Trophoblast cell (in vitro differentiated cells and primary cell): ENCODE measurements at regions not wholly inside any gene's neighbourhood (a gene's known extent, or its start where the extent isn't known, plus 50 kb on each side); places are given as distances from the start of the nearest gene placed in this dataset.

Source experiments
- DNase-seq, 2 donors: peaks; one replicate each; pipeline ENCODE4 v3.0.0-alpha.2; 2016
- H2AFZ ChIP-seq: 2 replicates; pipeline ENCODE4 v1.6.1; 2013; ENCODE audit warnings: low read length, moderate library complexity, mild to moderate bottlenecking; ENCODE audit not compliant: insufficient read depth, poor library complexity
- H2AK5ac ChIP-seq: 2 replicates; pipeline ENCODE4 v1.6.1; 2013; ENCODE audit warnings: mild to moderate bottlenecking, low read length
- H2BK120ac ChIP-seq: 2 replicates; pipeline ENCODE4 v1.6.1; 2013; ENCODE audit warnings: low read length, mild to moderate bottlenecking, moderate library complexity; ENCODE audit not compliant: insufficient read depth, poor library complexity
- H2BK12ac ChIP-seq: 2 replicates; pipeline ENCODE4 v1.6.1; 2013; ENCODE audit warnings: mild to moderate bottlenecking, low read length, moderate library complexity
- H2BK5ac ChIP-seq: 2 replicates; pipeline ENCODE4 v1.6.1; 2013; ENCODE audit warnings: low read length, low read depth, moderate library complexity, mild to moderate bottlenecking; ENCODE audit not compliant: poor library complexity
- H3K14ac ChIP-seq: 2 replicates; pipeline ENCODE4 v1.6.1; 2013; ENCODE audit warnings: mild to moderate bottlenecking, low read length
- H3K18ac ChIP-seq: 2 replicates; pipeline ENCODE4 v1.6.1; 2013; ENCODE audit warnings: mild to moderate bottlenecking, low read length
- H3K23ac ChIP-seq: 2 replicates; pipeline ENCODE4 v1.6.1; 2013; ENCODE audit warnings: low read length
- H3K27ac ChIP-seq: 2 replicates; pipeline ENCODE4 v1.5.1; 2013; ENCODE audit warnings: low read depth, mild to moderate bottlenecking, inconsistent platforms, low read length, moderate library complexity
- H3K27me3 ChIP-seq: 2 replicates; pipeline ENCODE4 v1.6.1; 2013; ENCODE audit warnings: inconsistent platforms, mild to moderate bottlenecking, low read length, moderate library complexity; ENCODE audit not compliant: insufficient read depth
- H3K36me3 ChIP-seq, 2 experiments: 1 replicate in 1 of 2; 2 replicates in 1 of 2; pipeline ENCODE4 v1.6.1; 2013; ENCODE audit warnings: low read length in 2 of 2, mild to moderate bottlenecking in 2 of 2, moderate library complexity in 1 of 2; ENCODE audit not compliant: insufficient read depth in 2 of 2, control insufficient read depth in 1 of 2
- H3K4ac ChIP-seq: 2 replicates; pipeline ENCODE4 v1.6.1; 2013; ENCODE audit warnings: low read depth, mild to moderate bottlenecking, low read length, moderate library complexity
- H3K4me1 ChIP-seq, 2 experiments: 1 replicate in 1 of 2; 2 replicates in 1 of 2; pipeline ENCODE4 v1.6.1; 2013; ENCODE audit warnings: low read length in 2 of 2, mild to moderate bottlenecking in 2 of 2, moderate library complexity in 1 of 2; ENCODE audit not compliant: insufficient read depth in 2 of 2, control insufficient read depth in 1 of 2
- H3K4me2 ChIP-seq: 2 replicates; pipeline ENCODE4 v1.6.1; 2013; ENCODE audit warnings: inconsistent platforms, mild to moderate bottlenecking, low read length, moderate library complexity
- H3K4me3 ChIP-seq: 2 replicates; pipeline ENCODE4 v1.5.1; 2013; ENCODE audit warnings: mild to moderate bottlenecking, low read depth, low read length, inconsistent platforms
- H3K79me1 ChIP-seq: one replicate; pipeline ENCODE4 v1.6.1; 2013; ENCODE audit warnings: low read length
- H3K79me2 ChIP-seq: 2 replicates; pipeline ENCODE4 v1.6.1; 2013; ENCODE audit warnings: low read length, mild to moderate bottlenecking; ENCODE audit not compliant: control insufficient read depth, insufficient read depth, poor library complexity
- H3K9ac ChIP-seq: 2 replicates; pipeline ENCODE4 v1.6.1; 2013; ENCODE audit warnings: mild to moderate bottlenecking, low read length
- H3K9me3 ChIP-seq: 2 replicates; pipeline ENCODE4 v1.6.1; 2013; ENCODE audit warnings: low read depth, mild to moderate bottlenecking, control low read depth, inconsistent platforms, low read length; ENCODE audit not compliant: insufficient read depth
- H4K12ac ChIP-seq: 2 replicates; pipeline ENCODE4 v1.6.1; 2013; ENCODE audit warnings: low read depth, mild to moderate bottlenecking, low read length, moderate library complexity
- H4K8ac ChIP-seq: 2 replicates; pipeline ENCODE4 v1.6.1; 2013; ENCODE audit warnings: low read depth, mild to moderate bottlenecking, low read length, moderate library complexity
- H4K91ac ChIP-seq: one replicate; pipeline ENCODE4 v1.6.1; 2013; ENCODE audit warnings: low read depth, mild to moderate bottlenecking, low read length, moderate library complexity
- WGBS: extraction: QIAGEN DNeasy Blood & Tissue Kit; methylation state at CpG from one replicate; pipeline ENCODE4 v1.1.7; 2013; ENCODE audit warnings: missing lambda C conversion rate; ENCODE audit not compliant: insufficient read length, insufficient coverage; ENCODE audit errors: extremely low coverage; 5-methylcytosine and 5-hydroxymethylcytosine counted together

DNA sequence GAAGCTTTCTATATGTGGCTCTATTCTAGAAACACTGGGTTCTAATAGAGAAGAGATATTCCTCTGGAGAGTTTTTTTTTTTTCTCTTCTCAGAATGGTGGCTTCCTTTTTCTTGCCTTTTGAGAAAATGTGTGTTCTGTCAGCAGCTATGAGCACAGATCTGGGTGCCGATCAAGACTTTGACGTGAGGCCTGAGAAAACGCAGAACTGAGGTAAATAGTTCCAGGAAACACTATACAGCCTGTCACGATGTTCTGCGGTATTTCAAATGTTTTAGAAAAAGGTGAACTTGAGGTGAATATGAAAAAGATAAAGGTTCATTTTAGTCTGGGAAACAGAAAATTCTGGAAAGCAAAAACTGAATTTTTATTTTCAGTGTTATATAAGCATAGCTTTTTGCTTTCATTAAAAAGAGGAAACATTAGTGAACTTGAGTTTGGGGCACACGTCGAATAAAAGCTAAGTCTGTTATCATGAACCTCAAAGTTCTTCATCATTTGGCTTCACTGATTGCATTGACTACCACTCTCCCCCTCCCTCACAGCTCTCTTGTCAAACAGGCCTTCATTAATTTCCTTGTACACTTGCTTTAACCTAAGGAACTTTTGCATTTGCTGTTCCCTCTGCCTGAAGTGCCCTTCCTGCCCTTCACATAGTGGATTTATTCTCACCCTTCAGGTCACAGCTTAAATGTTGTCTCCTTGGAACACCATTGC lies 265.1 kb downstream of the NFKBIZ start:
- Histone ChIP-seq H2AK5ac (no peak overlapping the region), H2AFZ (no peak overlapping the region), H4K91ac (no peak overlapping the region), H4K8ac (no peak overlapping the region), H3K9ac (no peak overlapping the region), H2BK5ac (no peak overlapping the region), H3K27ac (no peak overlapping the region), H2BK120ac (no peak overlapping the region), H3K4me3 (no peak overlapping the region), H3K23ac (no peak overlapping the region), H2BK12ac (no peak overlapping the region), H3K9me3 (no peaks in the 10 kb centered on the region), H3K27me3 (no peaks in the 10 kb centered on the region), H3K4me1 (peaks cover 0 to 3% of the 10 kb centered on the region in 2 experiments), H3K4me2 (no peak overlapping the region), H3K18ac (no peak overlapping the region), H3K79me2 (no peaks in the 10 kb centered on the region), H3K36me3 (no peaks in the 10 kb centered on the region), H3K79me1 (no peaks in the 10 kb centered on the region), H4K12ac (no peak overlapping the region), H3K4ac (no peak overlapping the region), H3K14ac (no peak overlapping the region)
- WGBS: no CpG with 5 or more reads among the region's 7 CpGs
- no peak for DNase-seq

DNA sequence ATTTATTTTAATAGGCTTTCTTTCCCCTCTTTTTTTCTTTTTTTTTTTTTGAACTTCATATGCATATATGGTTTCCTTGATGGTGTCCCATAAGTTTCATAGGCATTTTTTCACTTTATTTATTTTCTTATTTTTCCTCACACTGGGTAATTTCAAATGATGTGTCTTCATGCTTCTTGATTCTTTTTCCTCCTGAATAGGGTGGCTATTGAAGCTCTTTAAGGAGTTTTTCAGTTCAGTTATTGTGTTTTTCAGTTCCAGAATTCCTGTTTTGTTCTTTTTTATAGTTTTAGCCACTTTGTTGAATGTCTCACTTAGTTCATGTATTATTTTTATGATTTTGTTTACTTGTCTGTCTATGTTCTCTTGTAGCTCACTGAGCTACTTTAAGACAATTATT lies 273.2 kb downstream of the NFKBIZ start:
- H2BK12ac ChIP-seq: no peak overlapping the region
- no peak overlapping the region for H3K9ac ChIP-seq

DNA sequence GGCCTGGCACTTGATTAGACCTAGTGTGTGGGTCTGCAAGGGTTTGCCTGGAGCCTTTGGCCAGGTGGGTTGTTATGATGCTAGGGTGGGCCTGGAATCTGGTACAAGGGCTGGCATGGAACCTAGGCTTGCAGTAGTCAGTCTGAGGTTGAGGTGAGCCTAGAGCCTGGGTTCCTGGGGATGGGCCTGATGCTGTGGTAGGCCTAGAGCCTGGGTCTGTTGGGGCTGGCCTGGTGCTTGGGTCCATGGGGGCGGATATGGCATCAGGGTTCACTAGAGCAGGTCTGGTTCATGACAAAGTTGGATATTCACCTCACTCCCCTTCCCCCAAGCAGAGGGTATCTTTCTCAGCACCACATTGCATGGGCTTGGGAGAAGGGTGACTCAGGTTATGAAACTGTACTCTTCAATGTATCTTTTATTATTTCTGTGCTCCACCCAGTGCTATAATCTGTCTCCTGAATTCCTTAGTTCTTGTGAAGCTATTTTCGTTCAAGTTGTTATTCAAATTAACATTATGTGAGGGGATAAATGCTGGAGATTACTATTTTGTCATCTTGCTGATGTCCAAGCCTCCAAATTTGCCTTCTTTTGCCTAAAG lies 274.4 kb downstream of the NFKBIZ start:
- H4K91ac ChIP-seq: no peak overlapping the region
- H2BK12ac ChIP-seq: no peak overlapping the region
- H3K4me1 ChIP-seq: no peaks in the 10 kb centered on the region
- no peak overlapping the region for H4K12ac ChIP-seq
- peaks cover 3% of the 10 kb centered on the region for H3K9me3 ChIP-seq
- no peak overlapping the region for H3K4me3 ChIP-seq
- H3K9ac ChIP-seq: no peak overlapping the region
- H2AFZ ChIP-seq: no peak overlapping the region
- no peak overlapping the region for H2AK5ac ChIP-seq
- H4K8ac ChIP-seq: no peak overlapping the region
- WGBS: no CpG with 5 or more reads among the region's 2 CpGs
- H3K14ac ChIP-seq: no peak overlapping the region
- no peaks in the 10 kb centered on the region for H3K36me3 ChIP-seq
- H2BK5ac ChIP-seq: no peak overlapping the region
- no peak overlapping the region for H2BK120ac ChIP-seq
- no peak overlapping the region for H3K4me2 ChIP-seq
- H3K79me1 ChIP-seq: no peaks in the 10 kb centered on the region
- no peak overlapping the region for H3K27ac ChIP-seq
- H3K79me2 ChIP-seq: no peaks in the 10 kb centered on the region
- H3K27me3 ChIP-seq: no peaks in the 10 kb centered on the region
- H3K4ac ChIP-seq: no peak overlapping the region
- peak in 1 of 2 donors; percentile 31 for DNase-seq
- H3K23ac ChIP-seq: no peak overlapping the region
- no peak overlapping the region for H3K18ac ChIP-seq

More for the DNA sequence above, 273.2 kb downstream of the NFKBIZ start:
- Histone ChIP-seq H3K23ac (no peak overlapping the region), H3K79me2 (no peaks in the 10 kb centered on the region), H2BK120ac (no peak overlapping the region), H3K4me2 (no peak overlapping the region), H3K27ac (no peak overlapping the region), H3K14ac (no peak overlapping the region), H3K4me1 (no peaks in the 10 kb centered on the region), H3K9me3 (peaks cover 3% of the 10 kb centered on the region), H3K4me3 (no peak overlapping the region), H3K18ac (no peak overlapping the region), H2AFZ (no peak overlapping the region), H2BK5ac (no peak overlapping the region), H3K36me3 (no peaks in the 10 kb centered on the region), H4K8ac (no peak overlapping the region), H4K91ac (no peak overlapping the region), H3K79me1 (no peaks in the 10 kb centered on the region), H4K12ac (no peak overlapping the region), H2AK5ac (no peak overlapping the region), H3K27me3 (no peaks in the 10 kb centered on the region), H3K4ac (no peak overlapping the region)
- no peak for DNase-seq

DNA sequence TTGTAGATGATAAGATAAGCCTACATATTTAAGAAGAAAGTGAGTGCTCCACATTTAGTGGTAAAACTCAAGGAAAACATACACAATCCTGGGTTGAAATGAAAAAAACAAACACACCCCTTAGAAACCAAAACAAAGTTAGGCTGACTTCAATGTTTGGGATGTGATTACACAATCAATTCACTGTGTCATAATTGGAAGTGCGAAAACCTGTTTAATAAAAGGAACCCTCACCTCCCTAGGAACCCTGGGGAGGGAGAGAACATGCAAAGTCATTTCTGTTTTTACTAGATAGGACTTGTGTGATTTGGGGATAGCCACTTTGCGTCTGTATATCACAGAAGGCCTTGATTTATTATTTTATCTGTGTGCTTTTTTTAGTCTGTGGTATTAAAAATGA lies 275.0 kb downstream of the NFKBIZ start:
- DNase-seq: peak; percentile 35 to 84
- Histone ChIP-seq H3K9me3 (peaks cover 3% of the 10 kb centered on the region), H2BK12ac (no peak overlapping the region), H3K4me1 (no peaks in the 10 kb centered on the region), H3K9ac (no peak overlapping the region), H3K23ac (no peak overlapping the region), H2AK5ac (no peak overlapping the region), H3K79me1 (no peaks in the 10 kb centered on the region), H3K14ac (no peak overlapping the region), H3K79me2 (no peaks in the 10 kb centered on the region), H3K4me3 (no peak overlapping the region), H2AFZ (no peak overlapping the region), H4K91ac (no peak overlapping the region), H3K36me3 (no peaks in the 10 kb centered on the region), H3K27ac (no peak overlapping the region), H3K27me3 (no peaks in the 10 kb centered on the region), H3K18ac (no peak overlapping the region), H4K8ac (no peak overlapping the region), H3K4me2 (no peak overlapping the region), H3K4ac (no peak overlapping the region), H2BK5ac (no peak overlapping the region), H2BK120ac (no peak overlapping the region), H4K12ac (no peak overlapping the region)
- no CpG with 5 or more reads among the region's 2 CpGs for whole genome bisulfite sequencing
